ENCODE measurements at regions not wholly inside any gene's neighbourhood (a gene's known extent, or its start where the extent isn't known, plus 50 kb on each side); places are given as distances from the start of the nearest gene placed in this dataset.

DNA sequence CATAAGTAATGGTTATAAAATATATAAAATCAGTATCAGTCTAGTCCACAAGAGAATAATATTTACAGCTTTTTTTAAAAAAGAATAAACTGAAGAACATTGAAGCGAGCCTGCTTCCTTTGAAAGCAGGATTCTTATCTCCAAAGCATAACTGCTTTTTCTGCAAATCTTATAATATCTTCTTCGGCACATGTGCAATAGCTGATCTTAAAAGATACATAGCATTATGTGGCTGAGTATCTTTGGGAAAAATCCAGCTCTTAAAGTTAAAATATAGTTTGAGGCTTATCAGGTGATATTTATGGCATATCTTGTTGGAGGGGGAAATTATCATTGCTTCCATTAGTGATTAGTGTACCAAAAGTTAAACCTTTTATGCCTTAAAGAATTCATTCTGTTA is 523.9 kb upstream of the ADGRL4 start:
- Histone ChIP-seq H3K27me3 (replicated peaks; ENCODE audit: control insufficient read depth, insufficient read depth, low read length) (no peaks in the 10 kb centered on the region), H3K4me3 (replicated peaks; ENCODE audit: low read depth, low read length) (no peak overlapping the region), H3K36me3 (ENCODE audit: control insufficient read depth, insufficient read depth, low read length) (no peaks in the 10 kb centered on the region)
- TF ChIP-seq, protein P1, sequence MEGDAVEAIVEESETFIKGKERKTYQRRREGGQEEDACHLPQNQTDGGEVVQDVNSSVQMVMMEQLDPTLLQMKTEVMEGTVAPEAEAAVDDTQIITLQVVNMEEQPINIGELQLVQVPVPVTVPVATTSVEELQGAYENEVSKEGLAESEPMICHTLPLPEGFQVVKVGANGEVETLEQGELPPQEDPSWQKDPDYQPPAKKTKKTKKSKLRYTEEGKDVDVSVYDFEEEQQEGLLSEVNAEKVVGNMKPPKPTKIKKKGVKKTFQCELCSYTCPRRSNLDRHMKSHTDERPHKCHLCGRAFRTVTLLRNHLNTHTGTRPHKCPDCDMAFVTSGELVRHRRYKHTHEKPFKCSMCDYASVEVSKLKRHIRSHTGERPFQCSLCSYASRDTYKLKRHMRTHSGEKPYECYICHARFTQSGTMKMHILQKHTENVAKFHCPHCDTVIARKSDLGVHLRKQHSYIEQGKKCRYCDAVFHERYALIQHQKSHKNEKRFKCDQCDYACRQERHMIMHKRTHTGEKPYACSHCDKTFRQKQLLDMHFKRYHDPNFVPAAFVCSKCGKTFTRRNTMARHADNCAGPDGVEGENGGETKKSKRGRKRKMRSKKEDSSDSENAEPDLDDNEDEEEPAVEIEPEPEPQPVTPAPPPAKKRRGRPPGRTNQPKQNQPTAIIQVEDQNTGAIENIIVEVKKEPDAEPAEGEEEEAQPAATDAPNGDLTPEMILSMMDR (IDR thresholded peaks at IDR 0.05; ENCODE audit: insufficient read depth, low read length, poor library complexity, severe bottlenecking) = no peak
- DNase-seq (ENCODE audit: extremely low read depth, insufficient read length) = no peak

- Histone ChIP-seq H3K36me3 (ENCODE audit: control insufficient read depth, insufficient read depth, low read length) (no peaks in the 10 kb centered on the region), H3K27me3 (replicated peaks; ENCODE audit: control insufficient read depth, insufficient read depth, low read length) (no peaks in the 10 kb centered on the region), H3K4me3 (replicated peaks; ENCODE audit: low read depth, low read length) (no peak overlapping the region)
- no peak for DNase-seq (ENCODE audit: extremely low read depth, insufficient read length)
- TF ChIP-seq, protein P1 (IDR thresholded peaks at IDR 0.05; ENCODE audit: insufficient read depth, low read length, poor library complexity, severe bottlenecking) = no peak
These were observed 523.5 kb upstream of the ADGRL4 start for GRCh38 chr1:79530055-79530454.

- TF ChIP-seq, protein P1 (IDR thresholded peaks at IDR 0.05; ENCODE audit: insufficient read depth, low read length, poor library complexity, severe bottlenecking) = no peak
- DNase-seq (ENCODE audit: extremely low read depth, insufficient read length) = no peak
These were observed 517.6 kb upstream of the ADGRL4 start for GRCh38 chr1:79524126-79524525.

DNA sequence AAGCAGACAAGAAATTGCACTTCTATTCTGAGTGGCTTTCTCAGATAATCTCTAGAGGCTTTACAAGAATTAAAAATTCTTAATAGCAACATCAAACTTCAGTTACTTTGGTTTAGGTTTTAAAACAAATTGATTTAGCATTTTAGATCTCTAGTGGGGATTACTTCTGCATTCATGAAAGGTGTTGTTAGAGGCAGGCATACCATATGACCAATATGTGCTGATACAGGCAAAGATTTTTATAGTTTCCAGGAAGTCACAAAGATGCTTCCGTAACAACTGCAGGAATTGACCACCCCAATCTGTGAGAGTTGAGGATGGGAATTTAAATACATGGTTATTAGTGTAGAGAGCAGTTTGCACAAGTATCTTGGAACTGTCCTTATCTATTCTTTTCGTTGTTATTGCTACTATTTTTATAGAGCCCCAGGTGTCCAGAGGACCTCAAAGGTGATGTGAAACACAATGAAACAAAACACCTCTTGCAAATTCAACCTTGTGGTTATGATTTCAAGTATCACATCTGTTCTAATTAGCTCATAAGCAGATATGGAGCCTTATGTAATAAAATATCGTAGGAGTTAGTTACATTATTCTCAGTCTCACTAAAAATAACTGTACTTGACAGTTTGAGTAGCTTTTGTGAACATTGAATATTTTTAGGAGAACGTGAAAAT is 512.7 kb upstream of the ADGRL4 start:
- DNase-seq (ENCODE audit: extremely low read depth, insufficient read length) = peak; percentile 56
- Histone ChIP-seq H3K36me3 (ENCODE audit: control insufficient read depth, insufficient read depth, low read length) (no peaks in the 10 kb centered on the region), H3K4me3 (replicated peaks; ENCODE audit: low read depth, low read length) (no peak overlapping the region), H3K27me3 (replicated peaks; ENCODE audit: control insufficient read depth, insufficient read depth, low read length) (no peaks in the 10 kb centered on the region)
- TF ChIP-seq, protein P1 (IDR thresholded peaks at IDR 0.05; ENCODE audit: insufficient read depth, low read length, poor library complexity, severe bottlenecking) = no peak

More at GRCh38 chr1:79524126-79524525, 517.6 kb upstream of the ADGRL4 start:
- Histone ChIP-seq H3K4me3 (replicated peaks; ENCODE audit: low read depth, low read length) (no peak overlapping the region), H3K36me3 (ENCODE audit: control insufficient read depth, insufficient read depth, low read length) (no peaks in the 10 kb centered on the region), H3K27me3 (replicated peaks; ENCODE audit: control insufficient read depth, insufficient read depth, low read length) (no peaks in the 10 kb centered on the region)

GRCh38 chr1:79517470-79518224 is 511.1 kb upstream of the ADGRL4 start:
- TF ChIP-seq, protein P1 (IDR thresholded peaks at IDR 0.05; ENCODE audit: insufficient read depth, low read length, poor library complexity, severe bottlenecking) = no peak
- no peaks in the 10 kb centered on the region for H3K27me3 ChIP-seq (replicated peaks; ENCODE audit: control insufficient read depth, insufficient read depth, low read length)
- no peak overlapping the region for H3K4me3 ChIP-seq (replicated peaks; ENCODE audit: low read depth, low read length)
- no peak for DNase-seq (ENCODE audit: extremely low read depth, insufficient read length)
- H3K36me3 ChIP-seq (ENCODE audit: control insufficient read depth, insufficient read depth, low read length) = no peaks in the 10 kb centered on the region

Measured in GM06990 (cell line).